Right atrium auricular region (tissue), 2 donors: ENCODE measurements at regions not wholly inside any gene's neighbourhood (a gene's known extent, or its start where the extent isn't known, plus 50 kb on each side); places are given as distances from the start of the nearest gene placed in this dataset.

ENCODE experiments used
- DNase-seq: peaks from one replicate; pipeline ENCODE4 v3.0.0-alpha.2; 2019; ENCODE audit warnings: low spot score
- H3K27ac ChIP-seq, 2 donors: fragments of 200-600 bp; sonication (generic); 1 replicate in 1 of 2; 2 replicates in 1 of 2; pipeline ENCODE4 v1.5.1; 2016 to 2019
- H3K27me3 ChIP-seq, 2 donors: fragments of 200-600 bp; sonication (generic); one replicate each; pipeline versions ENCODE4 v1.5.1 to v1.6.0; 2017 to 2019
- H3K36me3 ChIP-seq: fragments of 200-600 bp; sonication (generic); one replicate; pipeline ENCODE4 v1.5.1; 2016
- H3K4me1 ChIP-seq, 2 donors: fragments of 200-600 bp; sonication (generic); one replicate each; pipeline versions ENCODE4 v1.5.1 to v1.6.0; 2017 to 2019
- H3K4me3 ChIP-seq, 2 donors: fragments of 200-600 bp; sonication (generic); 1 replicate in 1 of 2; 2 replicates in 1 of 2; pipeline ENCODE4 v1.5.1; 2017 to 2019; ENCODE audit warnings: mild to moderate bottlenecking in 1 of 2, moderate library complexity in 1 of 2
- H3K9me3 ChIP-seq, 2 donors: fragments of 200-600 bp; sonication (generic); one replicate each; pipeline ENCODE4 v1.5.1; 2019
- CTCF ChIP-seq, 2 donors: fragments of 200-600 bp; sonication (generic); IDR thresholded peaks; one replicate each; pipeline ENCODE4 v1.5.1; 2019; ENCODE audit warnings: antibody characterized with exemption in 2 of 2

GRCh38 chr4:110877778-110878370 is 255.0 kb upstream of the PITX2 start:
- Histone ChIP-seq H3K27ac (no peak overlapping the region), H3K36me3 (no peaks in the 10 kb centered on the region), H3K27me3 (no peaks in the 10 kb centered on the region), H3K9me3 (no peaks in the 10 kb centered on the region), H3K4me1 (no peaks in the 10 kb centered on the region), H3K4me3 (no peak overlapping the region)
- DNase-seq, result no peak
- no peak for TF ChIP-seq CTCF (IDR thresholded peaks at IDR 0.05)

DNA sequence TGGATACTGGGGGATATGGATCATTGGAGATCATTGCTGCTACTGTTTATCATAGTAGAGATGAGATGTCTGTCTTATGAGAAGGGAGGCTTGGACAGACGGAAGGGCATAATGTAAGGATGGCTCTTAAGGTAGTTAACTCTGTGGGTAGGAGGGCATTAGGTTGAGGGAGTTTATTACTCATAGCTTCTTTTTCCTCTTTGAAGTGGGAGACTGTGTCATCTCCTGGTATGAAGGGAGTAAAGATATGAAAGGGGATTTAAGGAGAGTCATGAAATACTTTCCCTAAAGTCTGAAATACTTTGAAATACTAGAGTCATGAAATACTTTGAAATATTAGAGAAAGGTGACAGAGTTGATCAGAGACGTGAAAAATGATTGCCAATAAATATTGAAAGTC is 255.5 kb upstream of the PITX2 start:
- no peaks in the 10 kb centered on the region for H3K27me3 ChIP-seq
- H3K4me3 ChIP-seq, result no peak overlapping the region
- H3K9me3 ChIP-seq, result no peaks in the 10 kb centered on the region
- no peak overlapping the region for H3K27ac ChIP-seq
- H3K4me1 ChIP-seq, result no peaks in the 10 kb centered on the region
- DNase-seq, result no peak
- TF ChIP-seq CTCF (IDR thresholded peaks at IDR 0.05), result no peak
- H3K36me3 ChIP-seq, result no peaks in the 10 kb centered on the region

GRCh38 chr4:110878956-110879355 is 256.1 kb upstream of the PITX2 start:
- Histone ChIP-seq H3K27me3 (no peaks in the 10 kb centered on the region), H3K4me1 (no peaks in the 10 kb centered on the region), H3K36me3 (no peaks in the 10 kb centered on the region), H3K27ac (no peak overlapping the region), H3K9me3 (no peaks in the 10 kb centered on the region), H3K4me3 (no peak overlapping the region)
- no peak for TF ChIP-seq CTCF (IDR thresholded peaks at IDR 0.05)
- no peak for DNase-seq

DNA sequence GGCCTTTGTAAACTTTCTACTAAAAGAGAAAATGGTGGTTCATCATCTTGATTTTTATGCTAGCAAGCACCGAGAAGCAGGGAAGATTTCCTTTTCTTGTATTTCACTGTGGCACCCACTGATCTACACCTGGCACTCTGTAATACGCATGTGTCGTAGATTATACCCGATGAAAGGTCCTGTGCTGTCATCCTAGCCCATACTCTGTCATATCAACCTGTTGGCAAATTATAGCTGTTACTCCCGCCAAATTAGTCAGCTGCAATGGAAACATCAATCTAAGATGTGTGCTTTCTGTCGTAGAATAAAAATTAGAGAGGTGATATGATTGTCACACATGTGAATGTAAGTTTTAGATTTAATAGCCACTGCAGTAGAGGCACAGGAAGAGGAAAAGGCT is 263.4 kb upstream of the PITX2 start:
- Histone ChIP-seq H3K4me3 (no peak overlapping the region), H3K36me3 (no peaks in the 10 kb centered on the region), H3K9me3 (no peaks in the 10 kb centered on the region), H3K27ac (no peak overlapping the region), H3K27me3 (no peaks in the 10 kb centered on the region), H3K4me1 (no peaks in the 10 kb centered on the region)
- no peak for TF ChIP-seq CTCF (IDR thresholded peaks at IDR 0.05)
- no peak for DNase-seq

GRCh38 chr4:110886856-110887255 is 264.0 kb upstream of the PITX2 start:
- Histone ChIP-seq H3K27ac (no peak overlapping the region), H3K9me3 (no peaks in the 10 kb centered on the region), H3K27me3 (no peaks in the 10 kb centered on the region), H3K4me1 (no peaks in the 10 kb centered on the region), H3K4me3 (no peak overlapping the region), H3K36me3 (no peaks in the 10 kb centered on the region)
- TF ChIP-seq CTCF (IDR thresholded peaks at IDR 0.05), result no peak
- DNase-seq, result no peak

DNA sequence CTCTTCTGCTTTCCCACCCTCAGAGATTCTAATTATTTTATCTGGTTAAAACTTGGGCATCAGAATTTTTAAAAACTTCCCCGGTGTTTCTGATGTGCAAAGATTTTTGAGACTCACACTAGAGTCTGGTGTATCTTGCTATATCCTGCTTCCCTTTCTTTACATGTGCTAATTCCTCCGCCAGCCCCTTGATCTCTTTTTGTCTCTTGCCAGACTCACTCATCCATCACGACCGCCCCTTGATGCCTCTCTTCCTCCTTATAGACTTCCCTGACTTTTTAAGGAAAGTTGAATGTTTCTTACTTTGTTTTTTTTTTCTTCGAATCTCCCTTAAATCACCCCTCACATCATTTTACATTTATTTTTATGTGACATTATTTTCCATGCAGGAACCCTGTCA is 274.9 kb upstream of the PITX2 start:
- no peak for TF ChIP-seq CTCF (IDR thresholded peaks at IDR 0.05)
- H3K27ac ChIP-seq, result no peak overlapping the region
- no peaks in the 10 kb centered on the region for H3K4me1 ChIP-seq
- no peaks in the 10 kb centered on the region for H3K36me3 ChIP-seq
- H3K27me3 ChIP-seq, result no peaks in the 10 kb centered on the region
- no peak overlapping the region for H3K4me3 ChIP-seq
- no peaks in the 10 kb centered on the region for H3K9me3 ChIP-seq
- DNase-seq, result no peak
